Tibial nerve (tissue), 4 donors: ENCODE measurements at regions not wholly inside any gene's neighbourhood (a gene's known extent, or its start where the extent isn't known, plus 50 kb on each side); places are given as distances from the start of the nearest gene placed in this dataset.

Experiments used
- DNase-seq, 2 donors: peaks; one replicate each; pipeline ENCODE4 v3.0.0-alpha.2; 2019; ENCODE audit warnings: low spot score in 2 of 2
- H3K27ac ChIP-seq, 4 donors: fragments of 200-600 bp; sonication (generic) in 3 of 4; one replicate each; pipeline ENCODE4 v1.5.1; 2017 to 2019; ENCODE audit warnings: mild to moderate bottlenecking in 1 of 4
- H3K27me3 ChIP-seq, 2 donors: fragments of 200-600 bp; sonication (generic) in 1 of 2; one replicate each; pipeline versions ENCODE4 v1.5.1 to v1.6.0; 2017 to 2019
- H3K36me3 ChIP-seq, 3 donors: fragments of 200-600 bp; sonication (generic); one replicate each; pipeline ENCODE4 v1.5.1; 2018 to 2019
- H3K4me1 ChIP-seq, 4 donors: fragments of 200-600 bp; sonication (generic) in 3 of 4; one replicate each; pipeline ENCODE4 v1.5.1; 2017 to 2019
- H3K4me3 ChIP-seq, 4 donors: fragments of 200-600 bp; sonication (generic) in 3 of 4; one replicate each; pipeline ENCODE4 v1.5.1; 2017 to 2019; ENCODE audit warnings: mild to moderate bottlenecking in 1 of 4, moderate library complexity in 1 of 4
- H3K9me3 ChIP-seq, 4 donors: fragments of 200-600 bp; sonication (generic) in 3 of 4; one replicate each; pipeline ENCODE4 v1.5.1; 2017 to 2019
- CTCF ChIP-seq, 5 experiments: fragments of 200-600 bp in 3 of 5; fragments of 450-650 bp in 2 of 5; sonication (generic) in 3 of 5; IDR thresholded peaks; one replicate each; pipeline ENCODE4 v1.5.1; 2016 to 2019; ENCODE audit warnings: antibody characterized with exemption in 5 of 5, mild to moderate bottlenecking in 3 of 5, moderate library complexity in 2 of 5
- EP300 ChIP-seq, 2 donors: sonication (generic); formaldehyde crosslinking; IDR thresholded peaks; one replicate each; pipeline ENCODE4 v1.6.1; 2017; ENCODE audit warnings: antibody characterized with exemption in 2 of 2, mild to moderate bottlenecking in 1 of 2
- POLR2A ChIP-seq, 2 donors: fragments of 450-650 bp; IDR thresholded peaks; one replicate each; pipeline ENCODE4 v1.6.1; 2017; ENCODE audit warnings: antibody characterized with exemption in 2 of 2, mild to moderate bottlenecking in 2 of 2, moderate library complexity in 2 of 2
- WGBS, 2 donors: methylation state at CpG; one replicate each; pipeline ENCODE4 v1.1.5; 2018; 5-methylcytosine and 5-hydroxymethylcytosine counted together

GRCh38 chr14:49310298-49310697 is 275.9 kb downstream of the RPS29 start:
- no peak overlapping the region for H3K4me3 ChIP-seq
- no peaks in the 10 kb centered on the region for H3K27me3 ChIP-seq
- H3K36me3 ChIP-seq, result no peaks in the 10 kb centered on the region
- no peak overlapping the region for H3K27ac ChIP-seq
- no peak for DNase-seq
- no peaks in the 10 kb centered on the region for H3K9me3 ChIP-seq
- no peaks in the 10 kb centered on the region for H3K4me1 ChIP-seq
- TF ChIP-seq POLR2A (IDR thresholded peaks at IDR 0.05), result no peak

- WGBS, 2 donors, result 0 to 6% methylated on average over 1 of the region's 1 CpG
- H3K36me3 ChIP-seq, result no peaks in the 10 kb centered on the region
- no peaks in the 10 kb centered on the region for H3K4me1 ChIP-seq
- no peak overlapping the region for H3K4me3 ChIP-seq
- DNase-seq, result no peak
- no peaks in the 10 kb centered on the region for H3K9me3 ChIP-seq
- peak in 3 of 5 experiments; percentile 10 to 29 (median 23) for TF ChIP-seq CTCF (IDR thresholded peaks at IDR 0.05)
- no peak for TF ChIP-seq POLR2A (IDR thresholded peaks at IDR 0.05)
- TF ChIP-seq EP300 (IDR thresholded peaks at IDR 0.05), result no peak
- no peaks in the 10 kb centered on the region for H3K27me3 ChIP-seq
- H3K27ac ChIP-seq, result no peak overlapping the region
These were observed 279.9 kb downstream of the RPS29 start for GRCh38 chr14:49306152-49306751.

GRCh38 chr14:49303946-49304516 is 282.1 kb downstream of the RPS29 start:
- no peaks in the 10 kb centered on the region for H3K9me3 ChIP-seq
- TF ChIP-seq CTCF (IDR thresholded peaks at IDR 0.05) (no peak), POLR2A (IDR thresholded peaks at IDR 0.05) (no peak), EP300 (IDR thresholded peaks at IDR 0.05) (no peak)
- no peak overlapping the region for H3K4me3 ChIP-seq
- 7 to 20% methylated on average over 5 of the region's 5 CpGs for WGBS, 2 donors
- H3K4me1 ChIP-seq, result no peaks in the 10 kb centered on the region
- H3K36me3 ChIP-seq, result no peaks in the 10 kb centered on the region
- DNase-seq, result peak in 1 of 2 donors; percentile 8
- no peak overlapping the region for H3K27ac ChIP-seq
- no peaks in the 10 kb centered on the region for H3K27me3 ChIP-seq

- Histone ChIP-seq H3K27ac (no peak overlapping the region), H3K4me3 (no peak overlapping the region), H3K4me1 (no peaks in the 10 kb centered on the region), H3K9me3 (no peaks in the 10 kb centered on the region), H3K36me3 (no peaks in the 10 kb centered on the region), H3K27me3 (no peaks in the 10 kb centered on the region)
- DNase-seq, result no peak
- WGBS, 2 donors, result 64 to 97% methylated on average over 3 of the region's 3 CpGs
- no peak for TF ChIP-seq EP300 (IDR thresholded peaks at IDR 0.05)
- no peak for TF ChIP-seq CTCF (IDR thresholded peaks at IDR 0.05)
- TF ChIP-seq POLR2A (IDR thresholded peaks at IDR 0.05), result no peak
These were observed 289.1 kb downstream of the RPS29 start for GRCh38 chr14:49297102-49297501.

GRCh38 chr14:49294621-49295148 is 291.5 kb downstream of the RPS29 start:
- Histone ChIP-seq H3K36me3 (no peaks in the 10 kb centered on the region), H3K27me3 (no peaks in the 10 kb centered on the region), H3K4me3 (no peak overlapping the region), H3K4me1 (no peaks in the 10 kb centered on the region), H3K9me3 (no peaks in the 10 kb centered on the region), H3K27ac (no peak overlapping the region)
- WGBS, 2 donors, result 51 to 58% methylated on average over 5 of the region's 5 CpGs
- DNase-seq, result no peak
- TF ChIP-seq EP300 (IDR thresholded peaks at IDR 0.05) (no peak), POLR2A (IDR thresholded peaks at IDR 0.05) (no peak), CTCF (IDR thresholded peaks at IDR 0.05) (no peak)
